Superior temporal gyrus (tissue), 1 donor: ENCODE measurements at regions not wholly inside any gene's neighbourhood (a gene's known extent, or its start where the extent isn't known, plus 50 kb on each side); places are given as distances from the start of the nearest gene placed in this dataset.

Source experiments
- DNase-seq: peaks from one replicate; pipeline ENCODE4 v3.0.0-alpha.2; 2016; ENCODE audit errors: extremely low spot score

DNA sequence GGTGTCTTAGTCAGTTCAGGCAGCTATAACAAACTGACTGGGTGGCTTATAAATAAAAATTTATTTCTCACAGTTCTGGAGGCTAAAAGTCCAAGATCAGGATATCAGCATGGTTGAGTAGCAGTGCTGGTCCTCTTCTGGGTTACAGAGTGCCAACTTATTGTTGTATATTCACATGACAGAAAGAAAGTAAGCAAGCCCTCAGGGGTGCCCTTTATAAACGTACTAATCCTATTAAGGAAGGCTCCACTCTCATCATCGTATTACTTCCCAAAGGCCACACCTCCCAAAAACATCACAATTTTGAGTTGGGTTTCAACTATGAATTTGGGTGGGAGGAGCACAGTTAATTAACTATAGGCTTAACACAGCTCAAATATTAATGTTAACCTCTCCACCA, 653.0 kb downstream of the DIPK2A start:
- no peak for DNase-seq

DNA sequence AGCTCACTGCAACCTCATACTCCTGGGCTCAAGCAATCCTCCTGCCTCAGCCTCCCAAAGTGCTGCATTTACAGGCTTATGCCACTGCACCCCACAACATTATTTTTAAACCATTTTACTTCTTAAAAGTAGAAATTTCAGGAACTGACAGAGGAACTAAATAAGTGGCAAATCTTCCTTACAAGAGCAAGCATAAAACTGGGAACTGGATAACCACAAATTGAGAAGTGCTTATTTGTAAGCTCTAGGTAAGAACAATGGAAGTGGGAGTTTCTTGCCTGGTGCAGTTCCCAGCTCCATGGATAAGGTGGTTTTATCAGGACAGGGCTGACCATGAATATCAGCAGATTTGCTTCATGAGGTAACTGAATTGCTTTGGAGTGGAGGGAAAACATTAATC, 655.2 kb downstream of the DIPK2A start:
- no peak for DNase-seq

DNA sequence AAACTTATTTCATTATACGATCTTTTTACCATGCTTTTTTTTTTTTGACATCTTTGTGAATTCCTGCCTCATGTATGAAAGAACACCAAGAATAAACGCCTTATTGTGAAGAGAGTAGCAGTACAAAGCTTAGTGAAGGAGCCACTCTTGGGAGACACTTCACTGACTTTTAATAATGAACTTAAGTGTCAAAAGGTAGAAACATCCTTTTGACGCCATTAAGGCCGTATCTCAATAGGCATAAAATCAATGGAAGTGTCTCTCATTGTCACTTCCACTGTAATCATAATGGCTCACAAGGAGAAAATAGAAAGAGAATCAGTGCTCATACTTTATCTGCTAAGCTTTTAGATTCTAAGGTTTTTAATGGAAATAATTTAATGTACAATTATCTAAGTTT, 657.8 kb downstream of the DIPK2A start:
- DNase-seq: no peak

DNA sequence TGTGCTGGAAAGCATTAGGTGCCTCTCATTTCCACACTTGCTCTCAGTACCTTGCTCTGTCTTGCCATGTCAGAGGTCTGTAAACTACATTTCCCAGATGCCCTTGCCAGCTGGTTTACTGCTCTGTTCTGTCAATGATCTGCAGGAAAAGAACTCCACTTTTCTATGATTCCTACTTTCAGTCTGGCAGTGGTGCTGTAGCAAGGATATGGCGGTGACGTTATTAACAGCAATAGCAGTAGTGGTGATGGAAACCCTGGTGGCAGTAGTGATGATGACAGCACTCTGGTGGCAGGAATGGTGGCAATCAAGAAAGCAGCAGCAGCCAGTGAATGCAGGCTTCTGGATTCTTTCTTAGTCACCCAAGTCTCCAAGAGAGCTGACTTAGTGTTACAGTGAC, 665.2 kb downstream of the DIPK2A start:
- no peak for DNase-seq

DNA sequence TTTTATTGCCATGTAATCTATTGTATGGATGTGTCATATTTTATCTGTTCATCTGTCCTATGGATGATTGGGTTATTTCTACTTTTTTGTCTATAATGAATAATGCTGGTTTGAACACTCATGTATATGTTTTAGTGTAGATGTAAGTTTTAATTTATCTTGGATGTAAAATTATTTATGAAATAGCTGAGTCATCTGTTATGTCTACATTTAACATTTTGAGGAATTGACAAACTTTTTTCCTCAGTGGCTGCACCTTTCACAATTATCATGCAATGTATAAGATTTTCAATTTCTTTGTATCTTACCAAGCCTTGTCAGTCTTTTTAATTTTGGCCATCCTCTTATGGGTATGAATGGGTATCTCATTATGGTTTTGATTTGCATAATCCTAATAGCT, 666.4 kb downstream of the DIPK2A start:
- DNase-seq: no peak

DNA sequence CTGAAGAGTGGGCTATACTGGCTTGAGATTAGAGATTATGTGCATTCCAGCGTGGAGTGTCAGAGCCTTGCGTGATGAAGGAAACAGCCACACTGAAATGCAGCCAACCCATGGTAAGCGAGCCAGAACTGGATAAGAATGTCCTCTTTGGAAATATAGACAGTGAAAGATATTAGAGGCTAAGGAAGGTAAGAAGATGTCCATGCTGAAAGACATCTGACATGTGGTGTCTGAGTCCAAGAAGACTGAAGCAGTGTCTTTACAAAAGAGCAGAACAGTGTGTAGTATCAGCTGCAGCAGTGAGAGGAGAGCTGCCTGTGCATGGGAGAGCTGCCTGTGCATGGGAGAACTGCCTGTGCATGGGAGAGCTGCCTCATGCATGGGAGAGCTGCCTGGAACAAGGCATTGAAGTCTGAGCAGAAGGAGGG, 672.2 kb downstream of the DIPK2A start:
- peak; percentile 78 for DNase-seq

DNA sequence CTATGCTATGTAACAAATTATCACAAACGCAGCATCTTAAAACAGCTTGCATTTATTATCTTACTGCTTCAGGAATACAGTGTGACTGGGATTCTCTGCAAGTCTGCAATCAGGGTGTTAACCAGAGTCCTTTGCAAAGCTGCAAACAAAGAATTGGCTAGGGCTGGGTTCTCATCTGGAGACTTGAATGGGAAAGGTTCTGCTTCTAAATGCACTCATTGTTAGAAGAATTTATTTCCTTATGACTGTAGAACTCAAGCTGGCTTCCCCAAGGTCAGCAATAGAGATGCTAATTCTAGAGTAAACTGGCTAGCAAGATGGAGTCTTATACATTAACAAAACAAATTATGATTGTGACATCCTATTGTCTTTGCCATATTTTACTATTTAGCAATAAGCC, 673.7 kb downstream of the DIPK2A start:
- DNase-seq: no peak

DNA sequence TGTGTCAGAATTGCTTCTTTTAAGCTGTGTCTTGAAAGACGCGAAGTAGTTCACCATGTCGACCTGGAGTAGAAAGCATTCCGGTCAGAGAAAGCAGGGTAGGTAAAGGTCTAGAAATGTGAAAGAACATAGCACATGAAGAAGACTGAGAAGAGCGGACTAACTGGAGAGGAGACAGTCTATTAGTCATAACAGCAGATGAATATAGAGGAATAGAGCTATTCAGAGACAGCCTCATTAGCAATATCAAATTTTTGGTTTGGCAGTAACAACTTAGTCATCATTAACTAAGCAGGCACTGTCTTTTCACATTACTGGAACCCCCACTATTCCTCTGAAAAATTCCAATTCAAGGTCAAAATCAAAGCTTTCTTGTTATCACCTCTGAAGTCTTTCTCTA, 678.8 kb downstream of the DIPK2A start:
- no peak for DNase-seq

DNA sequence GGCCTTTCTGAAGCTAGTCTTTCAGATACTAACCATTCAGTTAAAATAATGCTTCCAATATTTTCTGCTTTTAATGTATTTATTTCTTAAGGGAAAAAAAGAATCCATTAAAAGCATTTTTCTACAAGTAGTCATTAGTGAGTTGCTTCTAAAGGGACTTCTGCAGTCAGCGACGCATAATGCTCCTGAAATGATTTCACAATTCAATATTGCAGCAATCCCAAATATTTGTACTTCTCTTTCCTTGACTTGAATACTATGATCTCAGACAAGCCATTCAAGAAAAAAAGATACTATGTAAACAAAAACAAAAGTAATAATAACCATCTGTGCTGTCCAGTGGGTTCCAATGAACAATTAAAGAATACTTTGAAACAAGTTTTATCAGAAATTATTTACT, 681.0 kb downstream of the DIPK2A start:
- DNase-seq: no peak

DNA sequence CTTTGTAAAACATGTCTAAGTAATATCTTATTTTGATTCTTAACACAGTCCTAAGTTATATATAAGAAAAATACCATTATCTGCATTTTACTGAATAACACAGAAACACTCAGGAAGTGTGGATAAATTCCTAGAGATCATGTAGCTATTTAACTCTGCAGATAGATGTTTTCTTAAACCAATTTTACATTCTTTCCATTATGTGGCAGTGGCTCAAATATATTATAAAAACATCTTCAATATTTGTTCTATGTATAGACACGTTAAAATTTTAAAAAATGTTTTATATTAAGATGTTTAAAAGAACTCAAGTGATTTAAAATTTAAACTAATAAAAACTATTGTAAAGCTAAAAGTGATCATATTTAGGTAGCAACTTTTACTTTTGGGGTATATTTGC, 683.8 kb downstream of the DIPK2A start:
- DNase-seq: no peak

DNA sequence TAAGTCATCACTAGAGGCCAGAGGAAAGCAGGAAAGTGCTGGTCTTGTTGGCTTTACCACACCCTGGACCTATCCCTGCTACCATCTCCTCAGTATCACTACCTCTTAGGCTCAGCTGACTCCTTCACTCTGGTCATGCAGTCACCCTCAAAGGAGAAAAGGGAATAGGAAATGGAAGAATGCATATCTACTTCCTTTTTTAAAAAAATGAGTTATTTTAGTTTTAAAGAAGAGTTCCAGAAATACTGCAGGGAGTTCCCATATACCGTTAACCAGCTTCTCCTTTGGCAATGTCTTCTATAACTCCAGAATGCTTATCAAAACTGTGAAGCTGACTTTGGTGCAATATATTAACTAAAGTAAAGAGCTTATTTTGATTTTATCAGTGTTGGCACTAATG, 688.6 kb downstream of the DIPK2A start:
- DNase-seq: no peak

DNA sequence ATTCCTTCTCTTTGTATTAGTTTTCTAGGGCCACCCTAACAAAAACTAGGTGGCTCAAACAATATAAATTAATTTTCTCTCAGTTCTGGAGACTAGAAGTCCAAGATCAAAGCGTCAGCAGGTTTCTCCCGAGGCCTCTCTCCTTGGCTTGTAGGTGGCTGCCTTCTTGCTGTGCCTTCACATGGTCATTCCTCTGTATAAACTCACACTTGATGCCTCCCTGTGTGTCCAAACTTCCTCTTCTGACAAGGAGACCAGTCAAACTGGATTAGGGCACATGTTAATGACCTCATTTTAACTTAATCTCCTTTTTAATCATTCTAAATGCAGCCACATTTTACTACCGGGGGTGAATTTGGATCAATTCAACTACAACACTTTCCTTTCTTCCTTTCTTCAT, 691.1 kb downstream of the DIPK2A start:
- peak; percentile 55 for DNase-seq

DNA sequence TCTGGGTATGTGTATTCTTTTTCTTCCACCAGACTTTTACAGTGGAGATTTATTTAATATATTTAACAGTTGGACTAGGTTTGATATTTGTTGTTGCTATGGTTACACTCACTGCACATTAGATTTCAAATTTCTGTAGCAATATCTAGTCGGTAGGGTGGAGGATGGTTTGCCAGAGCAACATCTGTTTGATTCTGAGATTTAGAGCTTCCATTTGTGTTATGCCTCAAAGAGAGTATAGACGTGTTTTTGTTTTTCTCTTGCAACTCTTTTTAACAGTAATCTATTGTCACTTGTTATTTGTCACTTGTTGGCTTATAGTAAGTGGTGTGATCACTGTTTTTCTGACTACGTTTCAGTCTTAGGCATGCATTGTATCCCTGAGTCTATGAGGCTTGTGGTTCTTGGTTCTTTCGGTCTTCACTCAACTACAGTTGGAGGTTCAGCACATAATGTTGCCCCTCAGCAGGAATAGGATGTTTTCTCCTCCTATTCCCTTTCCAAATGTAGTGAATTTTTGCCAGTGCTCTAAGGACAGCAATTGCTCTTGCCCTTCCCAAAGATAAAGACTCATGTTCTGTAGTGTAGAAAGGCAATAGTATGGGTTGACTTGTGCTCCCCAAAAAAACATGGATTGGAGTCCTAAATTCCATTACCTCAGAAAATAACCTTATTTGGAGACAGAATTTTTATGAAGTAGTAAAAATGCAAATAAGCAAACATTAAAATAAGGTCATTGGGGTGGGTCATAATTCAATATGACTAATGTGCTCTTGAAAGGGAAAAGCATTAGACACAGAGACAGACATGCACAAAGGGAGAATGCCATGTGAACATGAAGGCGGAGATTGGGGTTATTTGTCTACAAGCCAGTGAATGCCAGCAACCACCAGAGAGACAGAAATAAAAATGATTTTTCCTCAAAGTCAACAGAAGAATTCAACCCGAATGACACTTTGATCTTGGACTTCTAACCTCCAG, 692.1 kb downstream of the DIPK2A start:
- peak; percentile 95 for DNase-seq

DNA sequence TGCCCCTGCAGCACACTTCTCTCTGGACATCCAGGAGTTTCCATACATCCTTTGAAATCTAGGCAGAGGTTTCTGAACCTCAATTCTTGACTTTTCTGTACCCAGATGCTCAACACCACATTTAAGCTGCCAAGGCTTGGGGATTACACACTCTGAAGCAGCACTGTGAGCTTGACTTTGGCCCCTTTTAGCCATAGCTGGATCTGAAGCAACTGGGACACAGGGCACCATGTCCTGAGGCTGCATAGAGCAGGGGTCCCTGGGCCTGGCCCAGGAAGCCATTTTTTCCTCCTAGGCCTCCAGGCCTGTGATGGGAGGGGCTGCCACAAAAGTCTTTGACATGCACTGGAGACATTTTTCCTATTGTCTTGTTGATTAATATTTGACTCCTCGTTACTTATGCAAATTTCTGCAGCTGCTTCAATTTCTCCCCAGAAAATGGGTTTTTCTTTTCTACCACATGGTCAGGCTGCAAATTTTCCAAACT, 694.0 kb downstream of the DIPK2A start:
- DNase-seq: no peak

DNA sequence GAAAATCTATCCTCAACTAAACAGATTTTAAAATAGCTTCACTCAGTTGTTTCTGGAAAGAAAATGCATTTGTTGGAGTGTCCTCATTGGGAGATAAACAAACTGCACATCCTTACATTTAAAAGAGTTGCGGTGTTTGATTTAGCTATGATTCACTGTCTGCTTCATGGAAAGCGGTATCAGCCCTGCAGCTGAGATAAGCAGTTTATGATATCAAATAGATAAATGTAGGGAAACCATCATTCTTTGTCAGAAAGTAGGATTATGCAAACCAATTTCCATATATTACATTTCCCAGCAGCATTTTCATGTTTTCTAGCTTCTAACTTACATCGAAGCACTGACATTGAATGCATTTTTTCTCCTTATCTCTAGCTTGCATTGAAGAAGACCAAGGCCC, 698.9 kb downstream of the DIPK2A start:
- DNase-seq: no peak

DNA sequence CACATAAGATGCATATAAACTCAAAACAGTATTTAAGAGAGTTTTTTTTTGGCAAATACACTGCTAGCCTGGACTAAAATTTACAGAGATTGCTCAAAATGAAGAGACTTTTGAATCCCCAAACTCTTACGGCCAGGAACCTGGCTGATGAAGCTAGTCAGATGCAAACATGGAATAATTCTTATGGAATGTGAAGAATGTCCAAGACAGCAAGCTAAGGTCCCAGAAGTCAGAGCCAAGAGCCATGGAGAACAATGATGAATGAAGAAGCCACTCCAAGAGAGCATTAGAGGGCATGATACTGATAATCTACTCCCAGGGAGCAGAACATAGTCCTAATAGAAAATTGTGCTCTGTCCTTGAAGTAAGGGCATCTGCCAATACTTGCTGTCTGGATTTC, 705.5 kb downstream of the DIPK2A start:
- DNase-seq: no peak

DNA sequence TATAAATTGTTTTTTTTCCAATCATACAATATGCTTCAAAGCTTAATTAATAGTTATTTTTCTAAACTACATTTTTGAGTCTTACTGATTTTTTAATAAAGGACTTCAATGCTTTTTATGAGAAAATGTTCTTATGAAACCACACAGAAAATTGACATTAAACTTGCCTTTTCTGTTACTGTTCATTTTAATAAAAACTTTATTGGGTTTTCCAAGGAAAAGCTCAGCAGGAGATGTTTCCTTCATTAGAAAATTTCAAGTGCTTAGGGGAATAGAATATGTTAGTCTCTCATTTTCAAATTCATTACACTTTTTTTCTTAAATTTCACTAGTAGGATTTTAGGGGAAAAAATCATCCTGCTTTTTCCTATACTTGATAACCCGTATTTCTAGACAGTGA, 711.4 kb downstream of the DIPK2A start:
- no peak for DNase-seq

DNA sequence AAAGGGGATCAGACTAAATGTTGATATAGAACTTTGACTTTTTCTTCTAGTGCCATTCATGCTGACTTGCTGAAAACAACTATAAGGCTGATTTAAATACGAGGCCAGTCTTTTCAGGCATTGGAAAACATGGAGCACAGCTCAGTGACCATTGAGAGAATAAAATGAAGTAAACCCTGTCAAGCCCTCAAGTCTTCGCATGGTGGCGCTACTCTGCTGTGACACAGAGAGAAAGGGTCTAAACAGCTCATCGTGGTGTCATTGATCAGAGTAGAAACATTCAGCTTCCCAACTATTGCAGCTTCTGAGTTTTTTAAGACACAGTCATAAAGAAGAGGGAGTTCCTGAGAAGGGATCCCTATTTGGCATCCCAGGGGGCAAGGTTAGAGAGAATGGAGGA, 716.2 kb downstream of the DIPK2A start:
- DNase-seq: no peak

DNA sequence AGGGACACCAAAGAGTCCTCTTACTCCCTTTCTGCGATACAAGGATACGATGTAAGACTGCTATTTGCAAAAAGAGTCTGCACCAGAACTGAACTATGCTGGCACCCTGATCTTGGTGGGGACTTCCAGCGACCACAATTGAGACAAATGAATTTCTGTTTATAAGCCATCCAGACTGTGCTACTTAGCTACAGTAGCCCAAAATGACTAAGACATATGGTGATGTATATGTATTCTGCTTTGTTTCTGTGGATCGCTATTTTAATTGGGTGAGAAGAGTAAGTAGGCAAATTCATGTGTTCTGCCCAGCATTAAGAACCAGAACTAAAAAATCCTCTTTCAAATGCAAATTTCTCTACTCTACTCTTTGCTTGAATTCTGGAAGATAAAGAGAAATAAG, 720.9 kb downstream of the DIPK2A start:
- DNase-seq: peak; percentile 58

DNA sequence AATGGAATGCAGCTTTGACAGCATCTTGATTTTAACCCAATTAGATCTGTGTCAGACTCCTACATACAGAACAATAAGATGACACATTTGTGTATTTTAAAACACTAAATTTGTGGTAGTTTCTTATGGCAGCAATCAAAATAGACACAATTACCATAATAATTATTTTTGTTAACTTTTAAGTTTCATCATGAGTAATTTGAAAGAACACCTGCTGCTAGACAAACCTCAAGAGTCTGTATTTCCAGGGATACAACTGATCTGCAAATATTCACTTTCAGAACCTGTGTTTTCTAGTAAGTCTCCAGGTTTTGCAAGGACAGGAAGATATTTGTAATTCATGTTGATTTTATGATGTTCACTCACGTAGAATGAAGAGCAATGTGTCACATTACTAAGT, 736.8 kb downstream of the DIPK2A start:
- DNase-seq: no peak

DNA sequence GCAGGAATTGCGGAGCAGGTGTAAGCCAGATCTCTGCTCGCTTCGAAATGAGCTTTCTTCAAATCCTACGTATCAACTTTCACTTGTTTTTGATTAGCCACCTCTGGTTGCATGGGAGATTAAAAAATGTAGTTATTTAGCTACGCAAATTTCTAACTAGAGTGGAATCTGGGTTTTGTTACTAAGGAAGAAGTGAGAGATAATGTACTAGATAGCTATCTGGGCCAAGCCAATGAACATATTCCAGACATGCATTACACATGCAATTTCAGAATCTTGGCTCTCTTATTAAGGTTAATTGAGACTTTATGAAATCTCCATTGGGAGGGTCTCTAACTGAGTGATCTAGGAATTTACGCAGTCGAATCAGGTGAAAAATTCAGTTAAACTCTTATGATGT, 765.7 kb downstream of the DIPK2A start:
- no peak for DNase-seq

DNA sequence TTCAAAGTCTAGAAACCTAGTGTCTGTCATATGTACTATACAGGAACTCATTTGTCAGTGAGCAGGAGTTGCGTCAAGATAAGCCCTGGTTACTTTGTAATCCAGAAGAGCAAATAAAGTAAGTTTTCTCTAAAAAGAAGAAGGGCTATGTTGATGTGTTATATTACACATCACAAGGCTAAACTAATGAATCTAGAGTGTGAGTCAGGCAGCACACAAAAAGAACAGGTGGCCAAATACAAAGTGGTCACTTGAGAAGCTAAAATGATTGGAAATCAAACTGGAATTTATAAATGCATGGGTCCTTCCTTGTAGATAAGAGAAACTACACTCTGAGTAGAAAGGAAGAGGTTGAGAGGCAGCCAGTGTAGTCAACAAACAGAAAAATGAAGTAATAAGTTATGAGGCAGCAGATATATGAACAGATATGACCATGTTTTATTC, 771.6 kb downstream of the DIPK2A start:
- DNase-seq: no peak

DNA sequence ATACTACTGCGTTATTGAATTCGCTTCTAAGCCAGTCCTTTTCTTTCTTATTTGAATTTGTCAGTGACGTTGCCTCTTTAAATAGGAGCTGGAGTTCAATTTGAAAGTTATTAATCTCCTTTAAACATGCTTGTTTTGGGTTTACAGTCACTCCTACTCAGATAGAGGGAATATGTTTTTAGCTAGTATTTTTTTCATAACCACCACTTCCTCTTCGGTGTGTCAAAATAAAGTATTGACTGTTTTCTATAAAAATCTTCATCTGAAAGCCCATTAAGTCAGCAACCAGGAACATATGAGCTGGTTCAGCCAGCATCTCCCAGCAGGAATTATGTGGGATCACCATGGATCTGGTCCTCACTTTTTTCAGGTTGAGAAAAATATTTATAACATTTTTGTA, 772.9 kb downstream of the DIPK2A start:
- DNase-seq: no peak

DNA sequence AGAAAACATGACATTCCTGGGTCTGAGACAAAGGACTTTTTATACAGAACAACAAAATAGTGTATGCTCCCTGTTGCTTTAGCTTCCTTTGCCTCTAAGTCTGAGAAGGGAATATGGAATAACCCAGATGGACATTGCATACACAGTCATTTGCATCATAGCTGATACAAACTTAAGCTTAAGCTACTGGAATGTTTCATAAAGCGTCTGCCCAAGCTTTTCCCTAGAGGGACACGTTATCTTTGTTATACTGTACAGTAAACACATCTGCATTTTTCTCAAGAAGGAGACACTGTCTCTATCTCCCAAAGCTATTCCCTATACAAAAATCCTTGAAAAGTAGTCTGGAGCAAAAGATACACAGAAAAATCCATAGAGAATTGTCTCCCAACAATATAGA, 775.0 kb downstream of the DIPK2A start:
- DNase-seq: no peak
